Nephron progenitor cell (in vitro differentiated cells): ENCODE measurements at regions not wholly inside any gene's neighbourhood (a gene's known extent, or its start where the extent isn't known, plus 50 kb on each side); places are given as distances from the start of the nearest gene placed in this dataset.
A peak's percentile ranks its signal among the peaks of the same experiment; 100 is the strongest.
"Not testable (repeated sequence)": the region's sequence is repeated elsewhere in the genome, so short reads cannot be mapped to it uniquely, and the experiment has no call there.

ENCODE experiments used
- DNase-seq: peaks from one replicate; pipeline ENCODE4 v3.0.0; 2021
- H3K27ac Mint-ChIP-seq: 2 replicates; pipeline ENCODE4 v1.8.0; 2021; ENCODE audit warnings: mild to moderate bottlenecking, moderate library complexity, mixed read lengths
- H3K27me3 Mint-ChIP-seq: 2 replicates; pipeline ENCODE4 v1.8.0; 2021; ENCODE audit warnings: mild to moderate bottlenecking, low read depth, mixed read lengths; ENCODE audit not compliant: poor library complexity
- H3K36me3 Mint-ChIP-seq: 2 replicates; pipeline ENCODE4 v1.8.0; 2021; ENCODE audit warnings: low read depth, mixed read lengths
- H3K4me1 Mint-ChIP-seq: 2 replicates; pipeline ENCODE4 v1.8.0; 2021; ENCODE audit warnings: mixed read lengths
- H3K4me3 Mint-ChIP-seq: 2 replicates; pipeline ENCODE4 v1.8.0; 2021; ENCODE audit warnings: mild to moderate bottlenecking, moderate library complexity, mixed read lengths
- H3K9me3 Mint-ChIP-seq: 2 replicates; pipeline ENCODE4 v1.8.0; 2021; ENCODE audit warnings: mild to moderate bottlenecking, moderate library complexity, mixed read lengths
- TF ChIP-seq, protein P1 (sequence below): fragments of 200-600 bp; sonication (generic); IDR thresholded peaks from 2 replicates; pipeline ENCODE4 v1.5.0; 2021; ENCODE audit warnings: antibody characterized with exemption

GRCh38 chr2:102891296-102891695 lies 129.5 kb downstream of the TMEM182 start:
- TF ChIP-seq, protein P1, sequence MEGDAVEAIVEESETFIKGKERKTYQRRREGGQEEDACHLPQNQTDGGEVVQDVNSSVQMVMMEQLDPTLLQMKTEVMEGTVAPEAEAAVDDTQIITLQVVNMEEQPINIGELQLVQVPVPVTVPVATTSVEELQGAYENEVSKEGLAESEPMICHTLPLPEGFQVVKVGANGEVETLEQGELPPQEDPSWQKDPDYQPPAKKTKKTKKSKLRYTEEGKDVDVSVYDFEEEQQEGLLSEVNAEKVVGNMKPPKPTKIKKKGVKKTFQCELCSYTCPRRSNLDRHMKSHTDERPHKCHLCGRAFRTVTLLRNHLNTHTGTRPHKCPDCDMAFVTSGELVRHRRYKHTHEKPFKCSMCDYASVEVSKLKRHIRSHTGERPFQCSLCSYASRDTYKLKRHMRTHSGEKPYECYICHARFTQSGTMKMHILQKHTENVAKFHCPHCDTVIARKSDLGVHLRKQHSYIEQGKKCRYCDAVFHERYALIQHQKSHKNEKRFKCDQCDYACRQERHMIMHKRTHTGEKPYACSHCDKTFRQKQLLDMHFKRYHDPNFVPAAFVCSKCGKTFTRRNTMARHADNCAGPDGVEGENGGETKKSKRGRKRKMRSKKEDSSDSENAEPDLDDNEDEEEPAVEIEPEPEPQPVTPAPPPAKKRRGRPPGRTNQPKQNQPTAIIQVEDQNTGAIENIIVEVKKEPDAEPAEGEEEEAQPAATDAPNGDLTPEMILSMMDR = no peak
- Mint-ChIP-seq H3K27me3 (peaks cover 4% of the 10 kb centered on the region), H3K36me3 (no peaks in the 10 kb centered on the region), H3K4me1 (peaks cover 19% of the 10 kb centered on the region), H3K27ac (peak overlapping the region; percentile 57), H3K4me3 (no peak overlapping the region), H3K9me3 (no peaks in the 10 kb centered on the region)
- no peak for DNase-seq

DNA sequence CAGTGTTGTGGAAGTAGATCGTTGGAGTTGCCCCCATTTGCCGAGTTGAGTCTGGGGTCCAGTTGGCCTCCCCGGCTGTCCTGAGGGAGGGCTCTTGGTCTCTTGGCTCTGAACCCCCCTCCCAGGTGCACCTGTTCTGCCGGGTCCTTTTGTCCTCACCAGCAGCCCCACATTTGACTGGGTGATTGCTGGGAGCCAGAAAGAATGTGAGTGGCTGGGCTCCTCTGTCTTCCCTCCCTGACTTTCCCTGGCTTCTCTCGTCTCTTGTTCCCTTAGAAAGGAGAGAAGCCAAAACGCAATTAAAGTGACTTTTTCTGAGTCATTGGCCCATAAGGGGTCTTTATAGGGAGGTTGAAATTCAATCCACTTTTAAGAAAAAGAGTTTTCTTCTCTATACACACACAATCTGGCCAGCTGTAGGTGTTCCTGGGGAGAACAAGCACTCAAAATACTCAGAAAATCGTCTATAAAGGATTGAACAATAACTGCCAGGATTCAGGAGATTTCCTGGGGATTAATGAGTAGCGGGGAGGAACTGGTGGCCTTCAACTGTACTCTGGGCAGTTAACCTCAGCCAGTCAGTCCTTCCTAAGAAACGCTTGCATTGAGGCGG lies 131.0 kb downstream of the TMEM182 start:
- DNase-seq = no peak
- H3K27me3 Mint-ChIP-seq = no peaks in the 10 kb centered on the region
- H3K4me1 Mint-ChIP-seq = peaks cover 19% of the 10 kb centered on the region
- TF ChIP-seq, protein P1 = no peak
- H3K27ac Mint-ChIP-seq = no peak overlapping the region
- peaks cover 1% of the 10 kb centered on the region for H3K9me3 Mint-ChIP-seq
- no peak overlapping the region for H3K4me3 Mint-ChIP-seq
- H3K36me3 Mint-ChIP-seq = no peaks in the 10 kb centered on the region

DNA sequence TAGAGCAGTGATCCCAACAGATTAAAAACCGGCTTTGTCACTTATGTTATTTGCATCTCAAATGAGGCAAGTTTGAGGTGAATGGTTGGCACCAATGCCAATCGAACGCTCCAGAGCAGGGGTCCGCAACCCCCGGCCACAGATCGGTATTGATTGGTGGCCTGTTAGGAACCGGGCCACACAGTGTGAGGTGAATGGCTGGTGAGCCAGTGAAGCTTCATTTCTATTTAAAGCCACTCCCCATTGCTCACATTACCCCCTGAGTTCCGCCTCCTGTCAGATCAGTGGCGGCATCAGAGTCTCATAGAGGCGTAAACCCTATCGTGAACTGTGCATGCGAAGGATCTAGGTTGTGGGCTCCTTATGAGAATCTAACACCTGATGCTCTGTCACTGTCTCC lies 132.0 kb downstream of the TMEM182 start:
- no peak overlapping the region for H3K27ac Mint-ChIP-seq
- H3K4me1 Mint-ChIP-seq = peaks cover 19% of the 10 kb centered on the region
- TF ChIP-seq, protein P1 = no peak
- peaks cover 10% of the 10 kb centered on the region for H3K9me3 Mint-ChIP-seq
- H3K36me3 Mint-ChIP-seq = no peaks in the 10 kb centered on the region
- no peaks in the 10 kb centered on the region for H3K27me3 Mint-ChIP-seq
- DNase-seq = no peak
- H3K4me3 Mint-ChIP-seq = no peak overlapping the region

- H3K4me3 Mint-ChIP-seq = no peak overlapping the region
- peaks cover 10% of the 10 kb centered on the region for H3K9me3 Mint-ChIP-seq
- peaks cover 19% of the 10 kb centered on the region for H3K4me1 Mint-ChIP-seq
- no peaks in the 10 kb centered on the region for H3K36me3 Mint-ChIP-seq
- no peak overlapping the region for H3K27ac Mint-ChIP-seq
- peaks cover 3% of the 10 kb centered on the region for H3K27me3 Mint-ChIP-seq
- TF ChIP-seq, protein P1 = no peak
- DNase-seq = no peak
Measured at GRCh38 chr2:102895376-102895775, 133.5 kb downstream of the TMEM182 start.

- not testable (repeated sequence) for H3K4me1 Mint-ChIP-seq, DNase-seq, H3K36me3 Mint-ChIP-seq, H3K4me3 Mint-ChIP-seq, H3K27ac Mint-ChIP-seq, H3K27me3 Mint-ChIP-seq, H3K9me3 Mint-ChIP-seq
Measured at GRCh38 chr2:102909240-102909639, 147.4 kb downstream of the TMEM182 start.

GRCh38 chr2:102910724-102911123 lies 148.9 kb downstream of the TMEM182 start:
- Mint-ChIP-seq H3K27me3 (peaks cover 8% of the 10 kb centered on the region), H3K27ac (no peak overlapping the region), H3K36me3 (no peaks in the 10 kb centered on the region), H3K4me1 (peaks cover 5% of the 10 kb centered on the region), H3K4me3 (no peak overlapping the region), H3K9me3 (peaks cover 10% of the 10 kb centered on the region)
- DNase-seq = no peak
- TF ChIP-seq, protein P1 = no peak
